C4-2B (cell line): ENCODE measurements at regions not wholly inside any gene's neighbourhood (a gene's known extent, or its start where the extent isn't known, plus 50 kb on each side); places are given as distances from the start of the nearest gene placed in this dataset.

Source experiments
- ZFX ChIP-seq: fragments of 450-650 bp; IDR thresholded peaks from 2 replicates; pipeline ENCODE4 v1.6.1; 2017
- TF ChIP-seq, protein P1 (sequence below): fragments of 450-650 bp; conservative IDR thresholded peaks from 2 replicates; pipeline ENCODE4 v1.5.1; 2017; ENCODE audit warnings: mild to moderate bottlenecking

DNA sequence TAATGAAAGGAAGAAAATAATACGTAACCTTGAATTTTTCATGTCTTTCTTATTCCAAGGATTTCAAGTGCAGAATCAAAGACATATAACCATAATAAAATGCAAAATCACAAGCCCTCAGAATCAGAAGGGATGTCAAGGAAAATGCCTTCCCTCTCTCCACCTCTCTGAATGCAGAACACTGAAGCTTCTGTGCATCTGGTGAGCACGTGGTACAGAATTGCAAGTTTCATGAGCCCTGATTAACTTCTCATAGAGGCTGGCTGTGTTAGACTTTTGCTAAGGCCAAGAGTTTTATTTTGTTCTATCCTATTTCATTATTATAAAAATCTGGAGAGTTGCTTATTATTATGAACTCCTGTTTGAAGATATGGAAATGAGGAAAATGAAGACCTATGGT is 533.7 kb upstream of the POM121L12 start:
- TF ChIP-seq, protein P1, sequence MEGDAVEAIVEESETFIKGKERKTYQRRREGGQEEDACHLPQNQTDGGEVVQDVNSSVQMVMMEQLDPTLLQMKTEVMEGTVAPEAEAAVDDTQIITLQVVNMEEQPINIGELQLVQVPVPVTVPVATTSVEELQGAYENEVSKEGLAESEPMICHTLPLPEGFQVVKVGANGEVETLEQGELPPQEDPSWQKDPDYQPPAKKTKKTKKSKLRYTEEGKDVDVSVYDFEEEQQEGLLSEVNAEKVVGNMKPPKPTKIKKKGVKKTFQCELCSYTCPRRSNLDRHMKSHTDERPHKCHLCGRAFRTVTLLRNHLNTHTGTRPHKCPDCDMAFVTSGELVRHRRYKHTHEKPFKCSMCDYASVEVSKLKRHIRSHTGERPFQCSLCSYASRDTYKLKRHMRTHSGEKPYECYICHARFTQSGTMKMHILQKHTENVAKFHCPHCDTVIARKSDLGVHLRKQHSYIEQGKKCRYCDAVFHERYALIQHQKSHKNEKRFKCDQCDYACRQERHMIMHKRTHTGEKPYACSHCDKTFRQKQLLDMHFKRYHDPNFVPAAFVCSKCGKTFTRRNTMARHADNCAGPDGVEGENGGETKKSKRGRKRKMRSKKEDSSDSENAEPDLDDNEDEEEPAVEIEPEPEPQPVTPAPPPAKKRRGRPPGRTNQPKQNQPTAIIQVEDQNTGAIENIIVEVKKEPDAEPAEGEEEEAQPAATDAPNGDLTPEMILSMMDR, result no peak
- no peak for TF ChIP-seq ZFX
